NCI-H345 (cell line): ENCODE measurements at regions not wholly inside any gene's neighbourhood (a gene's known extent, or its start where the extent isn't known, plus 50 kb on each side); places are given as distances from the start of the nearest gene placed in this dataset.
"Not testable (repeated sequence)": the region's sequence is repeated elsewhere in the genome, so short reads cannot be mapped to it uniquely, and the experiment has no call there.

Experiments
- DNase-seq: peaks from one replicate; lab custom pipeline; 2025; lab: John Stamatoyannopoulos, UW

GRCh38 chr2:17133052-17133671, 385.1 kb downstream of the RAD51AP2 start:
- DNase-seq: no peak

GRCh38 chr2:17130627-17131026, 387.6 kb downstream of the RAD51AP2 start:
- not testable (repeated sequence) for DNase-seq

- no peak for DNase-seq
Measured at GRCh38 chr2:17125989-17126620, 392.1 kb downstream of the RAD51AP2 start.

GRCh38 chr2:17124575-17125318, 393.5 kb downstream of the RAD51AP2 start:
- DNase-seq: no peak

GRCh38 chr2:17122887-17123501, 395.2 kb downstream of the RAD51AP2 start:
- DNase-seq: no peak

DNA sequence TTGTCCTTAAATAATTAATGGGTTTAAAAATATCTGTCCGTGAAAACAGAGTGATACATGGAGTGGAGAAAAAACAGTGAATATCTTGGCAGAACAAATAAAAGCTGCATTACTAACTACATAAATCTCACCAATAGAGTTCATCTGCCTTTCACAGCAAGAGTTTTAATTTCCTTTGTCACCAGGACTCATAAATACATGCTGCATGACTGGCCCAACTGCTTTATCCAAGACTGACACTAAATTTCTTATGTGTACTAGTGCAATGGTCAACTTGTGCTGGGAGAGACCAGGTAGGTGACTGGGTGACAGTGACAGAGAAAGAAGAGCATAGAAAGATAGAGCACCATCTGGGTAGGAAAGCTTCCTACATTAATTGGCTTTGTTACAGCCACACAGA, 402.8 kb downstream of the RAD51AP2 start:
- no peak for DNase-seq

DNA sequence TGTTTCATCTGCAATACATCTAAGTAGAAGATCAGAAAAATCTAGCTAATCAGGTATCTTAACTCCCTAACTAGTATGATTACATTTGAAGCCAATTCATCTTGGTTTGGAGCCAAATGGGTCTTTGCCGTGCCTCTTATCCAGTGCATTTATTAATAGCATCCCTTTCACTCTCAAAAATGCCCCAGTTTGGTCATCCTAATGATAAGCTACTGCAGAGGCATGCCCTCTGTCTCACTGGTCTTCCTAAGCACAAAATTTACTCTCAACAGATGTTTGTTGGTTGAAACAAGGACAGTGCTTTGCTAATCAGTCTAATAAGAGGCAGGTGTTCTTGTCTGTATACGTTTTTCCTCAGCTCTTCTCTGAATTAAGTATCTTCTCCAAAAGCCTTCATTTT, 403.2 kb downstream of the RAD51AP2 start:
- no peak for DNase-seq

DNA sequence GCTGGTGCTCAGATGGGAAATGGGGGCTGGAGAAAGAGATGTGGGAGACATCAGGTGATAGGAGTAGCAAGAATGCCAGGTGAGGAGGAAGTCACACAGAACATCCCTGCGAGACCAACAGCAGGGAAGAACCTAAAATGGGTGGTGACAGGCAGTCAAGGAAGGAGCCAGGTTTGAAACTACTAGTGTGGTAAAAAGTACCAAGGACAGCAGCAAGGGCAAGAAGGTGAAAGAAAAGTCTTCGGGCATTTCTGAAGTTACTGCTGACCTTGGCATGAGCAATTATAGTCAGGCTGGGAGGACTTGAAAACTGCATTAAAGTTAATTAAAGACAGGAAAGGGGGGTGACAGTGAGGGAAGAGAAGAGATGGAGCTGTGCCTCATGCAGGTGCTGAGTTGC, 410.4 kb downstream of the RAD51AP2 start:
- no peak for DNase-seq

DNA sequence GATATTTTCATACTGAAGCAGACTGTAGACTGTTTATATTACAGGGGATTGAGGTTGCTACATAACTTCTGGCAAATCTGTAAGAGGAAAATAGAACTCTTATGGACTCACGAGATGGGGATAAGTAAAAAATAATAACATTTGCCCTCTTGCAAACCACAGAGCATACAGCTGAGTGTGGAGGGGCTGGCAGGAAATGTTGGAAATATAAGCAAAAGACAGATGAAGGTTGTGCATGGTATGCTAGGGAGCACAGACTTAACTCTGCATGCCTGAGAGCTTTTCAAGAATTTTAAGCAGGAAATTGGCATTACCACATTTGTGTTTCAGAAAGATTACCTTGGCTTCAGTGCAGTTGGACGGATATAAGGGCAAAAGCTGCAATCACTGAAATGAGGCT, 411.1 kb downstream of the RAD51AP2 start:
- DNase-seq: no peak

GRCh38 chr2:17106418-17106817, 411.8 kb downstream of the RAD51AP2 start:
- DNase-seq: no peak

DNA sequence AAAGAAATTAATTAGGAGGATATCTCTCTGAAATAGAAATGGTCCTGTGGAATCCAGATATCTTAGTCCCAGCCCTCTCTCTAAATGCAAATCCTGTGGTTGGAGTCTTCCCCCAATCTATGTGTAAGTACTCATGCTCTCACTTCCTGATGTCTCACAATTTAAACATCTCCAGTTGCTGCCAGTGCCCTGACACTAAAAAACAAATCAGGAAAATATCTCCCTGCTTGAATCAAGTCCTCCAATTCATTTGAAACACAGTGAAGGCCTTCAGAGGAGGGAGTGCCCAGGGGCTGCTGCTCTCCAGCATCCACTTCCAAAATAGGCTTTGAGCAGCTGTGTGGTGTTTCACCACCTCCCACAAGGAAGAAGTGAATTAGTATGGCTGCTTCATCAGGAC, 413.8 kb downstream of the RAD51AP2 start:
- no peak for DNase-seq

DNA sequence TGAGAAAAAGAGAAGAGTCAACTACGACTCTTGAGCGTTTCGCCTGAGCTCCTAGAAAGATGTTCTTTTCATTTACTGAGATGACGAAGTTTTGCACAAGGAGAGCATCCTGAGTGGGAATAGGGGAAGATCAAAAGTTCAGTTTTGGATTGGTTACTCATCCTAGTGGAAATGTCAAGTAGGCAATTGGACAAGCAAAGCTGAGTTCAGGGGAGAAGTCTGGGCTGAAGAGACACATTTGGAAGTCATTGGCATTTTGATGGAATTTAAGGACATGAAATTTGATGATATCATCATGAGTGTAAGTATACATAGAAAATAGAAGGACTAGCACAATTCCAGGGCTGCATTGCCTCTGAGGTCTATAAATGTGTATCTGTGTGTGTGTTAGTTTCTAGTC, 416.6 kb downstream of the RAD51AP2 start:
- no peak for DNase-seq

DNA sequence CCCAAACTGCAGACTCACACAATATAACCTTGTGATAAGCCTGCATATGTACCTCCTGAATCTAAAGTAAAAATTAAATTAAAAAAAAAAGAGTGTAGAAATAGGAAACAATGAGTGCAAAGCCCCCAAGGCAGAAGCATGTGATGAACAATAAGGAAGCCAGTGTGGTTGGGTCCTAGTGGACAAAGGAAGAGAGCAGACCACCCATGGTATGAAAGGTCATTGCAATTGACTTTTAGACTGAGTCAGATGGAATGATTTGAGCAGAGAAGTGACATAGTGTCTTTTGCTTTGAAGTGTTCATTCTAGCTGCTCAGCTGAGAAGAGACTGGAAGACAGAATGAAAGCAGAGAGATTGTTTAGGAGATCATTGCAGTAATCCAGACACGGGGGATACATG, 417.1 kb downstream of the RAD51AP2 start:
- no peak for DNase-seq

- DNase-seq: no peak
Measured at GRCh38 chr2:17095340-17095739, 422.9 kb downstream of the RAD51AP2 start.

DNA sequence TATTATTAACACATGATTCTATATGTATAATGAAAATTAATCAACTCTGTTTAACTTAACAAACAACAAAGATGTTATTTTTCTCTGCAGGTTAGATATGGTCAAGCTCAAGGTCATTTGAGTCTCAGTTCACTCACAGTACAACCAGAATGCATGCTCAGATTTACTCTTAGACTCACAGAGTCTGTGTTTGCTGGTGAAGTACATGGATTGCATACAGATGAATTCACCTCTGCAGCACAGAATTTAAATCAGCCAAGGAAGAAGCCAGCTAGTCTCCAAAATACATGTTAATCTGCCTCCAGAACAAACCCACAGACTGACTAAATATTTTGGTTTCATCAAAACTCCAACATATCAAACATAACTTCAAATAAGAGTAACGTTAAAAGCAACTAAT, 424.5 kb downstream of the RAD51AP2 start:
- no peak for DNase-seq

DNA sequence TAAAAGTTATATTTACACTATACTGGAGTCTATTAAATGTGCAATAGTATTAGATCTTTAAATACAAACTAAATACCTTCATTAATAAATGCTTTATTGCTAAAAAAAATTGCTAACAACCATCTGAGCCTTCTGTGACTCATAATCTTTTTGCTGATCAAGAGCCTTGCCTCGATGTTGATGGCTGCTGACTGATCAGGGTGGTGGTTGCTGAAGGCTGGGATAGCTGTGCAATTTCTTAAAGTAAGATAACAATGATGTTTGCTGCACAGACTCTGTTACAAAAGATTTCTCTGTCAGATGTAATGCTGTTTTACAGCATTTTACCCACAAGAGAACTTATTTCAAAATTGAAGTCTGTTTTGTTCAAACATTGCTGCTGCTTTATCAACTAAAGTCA, 421.4 kb upstream of the CYRIA start:
- no peak for DNase-seq

DNA sequence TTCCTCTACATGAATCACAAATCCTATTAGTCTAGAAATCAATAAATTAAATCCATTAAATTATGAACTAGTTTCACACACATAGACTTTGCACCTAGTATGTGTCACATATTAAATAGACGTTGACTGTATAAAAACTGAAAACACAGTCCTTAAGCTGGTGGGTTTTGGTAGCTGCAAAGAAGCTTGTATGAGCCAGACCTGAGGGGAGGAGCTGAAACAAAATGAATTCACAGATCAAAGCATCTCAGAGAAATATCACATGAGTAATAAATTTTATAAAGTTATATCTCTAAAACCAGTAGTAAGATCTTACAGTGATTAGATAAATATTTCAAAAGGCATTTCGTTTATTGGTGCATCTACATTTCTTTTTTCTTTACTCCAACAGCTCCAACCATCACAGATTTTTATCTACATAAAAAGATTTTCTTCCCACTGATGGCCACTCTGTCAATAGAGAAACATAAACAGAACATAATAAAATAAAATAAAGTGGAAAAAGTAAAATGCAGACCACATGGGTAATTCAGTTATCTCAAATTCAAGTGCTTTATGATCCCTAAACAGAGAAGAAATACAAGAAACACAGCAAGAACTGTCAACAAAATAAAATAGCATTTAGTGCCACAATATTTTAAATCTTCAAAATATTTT, 420.0 kb upstream of the CYRIA start:
- no peak for DNase-seq

- no peak for DNase-seq
Measured at GRCh38 chr2:17084877-17085276, 419.2 kb upstream of the CYRIA start.

DNA sequence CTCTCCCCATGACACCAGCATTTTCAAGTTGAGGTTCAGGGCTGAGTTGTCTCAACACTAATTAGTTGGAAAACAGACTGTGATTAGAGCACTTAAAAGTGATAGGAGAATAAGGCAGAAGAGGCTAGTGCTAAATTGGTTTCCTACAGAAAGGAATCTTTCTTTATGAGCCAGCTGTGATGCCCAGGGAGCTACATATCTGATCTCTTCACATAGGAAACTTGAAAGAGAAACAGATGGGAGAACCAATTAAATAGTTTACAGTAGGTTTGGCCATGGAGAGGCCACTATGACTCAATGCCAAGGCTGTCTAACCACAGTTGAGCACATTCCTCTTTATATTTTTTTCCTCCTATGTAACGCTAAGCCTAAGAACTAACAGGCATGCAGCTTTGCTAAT, 418.3 kb upstream of the CYRIA start:
- DNase-seq: no peak

DNA sequence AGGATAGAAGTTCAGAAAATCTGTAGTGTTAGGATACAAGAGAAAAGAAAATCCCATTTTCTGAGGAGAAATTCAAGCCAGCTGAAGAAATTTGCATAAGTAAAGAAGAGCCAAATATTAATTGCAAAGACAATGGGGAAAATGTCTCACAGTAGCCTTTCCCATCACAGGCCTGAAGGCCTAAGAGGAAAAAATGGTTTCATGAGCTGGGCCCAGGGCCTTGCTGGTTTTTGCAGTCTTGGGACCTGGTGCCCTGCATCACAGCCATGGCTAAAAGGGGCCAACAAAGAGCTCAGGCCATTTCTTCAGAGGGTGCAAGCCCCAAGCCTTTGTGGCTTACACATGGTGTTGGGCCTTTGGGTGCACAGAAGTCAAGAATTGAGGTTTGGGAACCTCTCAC, 413.6 kb upstream of the CYRIA start:
- DNase-seq: no peak

- DNase-seq: no peak
Measured at GRCh38 chr2:17076533-17076932, 410.9 kb upstream of the CYRIA start.

DNA sequence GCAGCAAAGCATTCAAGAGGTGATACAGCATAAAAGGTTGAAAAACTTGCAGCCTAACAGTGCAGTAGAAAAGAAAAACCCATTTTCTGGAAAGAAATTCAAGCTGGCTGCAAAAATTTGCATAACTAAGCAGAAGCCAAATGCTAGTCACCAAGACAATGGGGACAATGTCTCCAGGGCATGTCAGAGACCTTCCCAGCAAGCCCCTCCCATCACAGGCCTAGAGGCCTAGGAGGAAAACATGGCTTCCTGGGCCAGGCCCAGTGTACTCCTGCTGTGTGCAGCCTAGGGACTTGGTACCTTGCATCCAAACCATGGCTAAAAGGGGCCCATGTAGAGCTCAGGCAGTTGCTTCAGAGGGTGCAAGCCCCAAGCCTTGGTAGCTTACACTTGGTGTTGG, 405.1 kb upstream of the CYRIA start:
- no peak for DNase-seq

DNA sequence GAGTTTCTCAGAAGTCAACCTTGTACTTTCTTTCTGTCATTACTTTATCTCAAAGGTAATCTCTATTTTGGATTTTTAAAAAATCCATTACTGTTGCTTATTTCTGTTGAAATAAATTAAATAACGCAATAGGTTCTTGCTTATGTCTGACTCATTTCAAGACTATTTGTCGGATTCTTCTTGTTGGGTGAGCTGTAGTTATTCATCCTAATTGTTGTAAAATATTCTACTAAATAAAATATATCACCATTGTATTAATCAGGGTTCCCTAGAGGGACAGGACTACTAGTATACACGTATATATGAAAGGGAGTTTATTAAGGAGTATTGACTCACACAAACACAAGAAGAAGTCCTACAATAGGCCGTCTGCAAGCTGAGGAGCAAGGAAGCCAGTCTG, 403.9 kb upstream of the CYRIA start:
- no peak for DNase-seq
